Endothelial cell of umbilical vein (primary cell): ENCODE measurements at regions not wholly inside any gene's neighbourhood (a gene's known extent, or its start where the extent isn't known, plus 50 kb on each side); places are given as distances from the start of the nearest gene placed in this dataset.

Experiments used
- BruUV-seq: library from RNA; stranded (reverse); fragments of 400-500 nt; replicated peaks from 2 replicates; lab custom pipeline; 2021; lab: Mats Ljungman, UMichigan
- CTCF ChIA-PET: fragments of 300-600, 350-600 bp; sonication (Branson Sonifier 250); formaldehyde crosslinking; loops from one replicate; lab custom pipeline; 2021; ENCODE audit warnings: antibody characterized with exemption, inconsistent platforms; lab: Charles Lee
- POLR2A ChIA-PET: fragments of 300-600, 350-600 bp; sonication (Branson Sonifier 250); formaldehyde crosslinking; loops from one replicate; lab custom pipeline; 2021; ENCODE audit warnings: antibody characterized with exemption, inconsistent platforms; lab: Charles Lee
- DNase-seq: peaks from one replicate; pipeline ENCODE4 v3.0.0-alpha.2; 2011; ENCODE audit warnings: low read depth, low spot score
- FAIRE-seq: peaks from 2 replicates; lab custom pipeline; 2011; peaks lifted over from hg19 to GRCh38; lab: Jason Lieb, UNC
- H2AFZ ChIP-seq: 2 replicates; pipeline ENCODE4 v1.6.0; 2012; ENCODE audit warnings: low read depth, low read length, control low read depth, inconsistent platforms
- H3K27ac ChIP-seq: 2 replicates; pipeline ENCODE4 v1.5.1; 2011; ENCODE audit warnings: low read depth, mild to moderate bottlenecking, control low read depth, low read length, moderate library complexity; ENCODE audit not compliant: insufficient read depth
- H3K27me3 ChIP-seq, 2 experiments: 2 replicates each; pipeline versions ENCODE4 v1.6.0 to v1.6.1; 2011; ENCODE audit warnings: low read length in 2 of 2, mixed read lengths in 1 of 2; ENCODE audit not compliant: control insufficient read depth in 2 of 2, insufficient read depth in 2 of 2
- H3K36me3 ChIP-seq, 2 experiments: 2 replicates in 1 of 2; 3 replicates in 1 of 2; pipeline ENCODE4 v1.5.1; 2011; ENCODE audit warnings: low read length in 2 of 2, mild to moderate bottlenecking in 1 of 2, moderate library complexity in 1 of 2; ENCODE audit not compliant: control insufficient read depth in 2 of 2, insufficient read depth in 2 of 2; ENCODE audit errors: extremely low read depth in 1 of 2
- H3K4me1 ChIP-seq: 3 replicates; pipeline ENCODE4 v1.5.1; 2011; ENCODE audit warnings: mild to moderate bottlenecking, low read length; ENCODE audit not compliant: control insufficient read depth, insufficient read depth; ENCODE audit errors: extremely low read depth
- H3K4me2 ChIP-seq: 2 replicates; pipeline ENCODE4 v1.6.1; 2011; ENCODE audit warnings: low read length, control low read depth, mixed read lengths; ENCODE audit not compliant: insufficient read depth
- H3K4me3 ChIP-seq, 3 experiments: fragments of 200-600 bp in 1 of 3; sonication (generic), shearing (Covaris generic) in 1 of 3; replicated peaks in 1 of 3; 2 replicates each; pipeline ENCODE4 v1.5.1; 2011 to 2016; ENCODE audit warnings: control low read depth in 3 of 3, low read length in 3 of 3, mild to moderate bottlenecking in 2 of 3, inconsistent platforms in 1 of 3, low read depth in 1 of 3, moderate library complexity in 1 of 3; ENCODE audit not compliant: insufficient read depth in 1 of 3
- H3K79me2 ChIP-seq: 2 replicates; pipeline ENCODE4 v1.6.0; 2012; ENCODE audit warnings: low read length, inconsistent platforms; ENCODE audit not compliant: control insufficient read depth, insufficient read depth
- H3K9ac ChIP-seq: replicated peaks from 2 replicates; pipeline ENCODE3; 2011; ENCODE audit warnings: low read length, control low read depth; ENCODE audit not compliant: insufficient read depth; ENCODE audit errors: extremely low read depth
- H3K9me1 ChIP-seq: replicated peaks from 3 replicates; pipeline ENCODE4 v1.6.0; 2011; ENCODE audit warnings: mild to moderate bottlenecking, low read length; ENCODE audit not compliant: control insufficient read depth, insufficient read depth; ENCODE audit errors: extremely low read depth
- H3K9me3 ChIP-seq: replicated peaks from 2 replicates; pipeline ENCODE4 v1.5.1; 2012; ENCODE audit warnings: low read length, inconsistent platforms; ENCODE audit not compliant: control insufficient read depth, insufficient read depth
- H4K20me1 ChIP-seq: replicated peaks from 2 replicates; pipeline ENCODE3; 2011; ENCODE audit warnings: mild to moderate bottlenecking, low read length; ENCODE audit not compliant: control insufficient read depth, insufficient read depth; ENCODE audit errors: extremely low read depth
- CTCF ChIP-seq, 2 donors: IDR thresholded peaks; 1 replicate in 1 of 2; 2 replicates in 1 of 2; pipeline ENCODE4 v1.5.1; 2011; ENCODE audit warnings: low read length in 2 of 2, mild to moderate bottlenecking in 2 of 2, moderate library complexity in 2 of 2, control low read depth in 1 of 2, inconsistent platforms in 1 of 2, low read depth in 1 of 2; ENCODE audit not compliant: insufficient read depth in 1 of 2; ENCODE audit errors: extremely low read depth in 1 of 2
- EZH2 ChIP-seq: IDR thresholded peaks from 2 replicates; pipeline ENCODE4 v1.6.1; 2012; ENCODE audit warnings: borderline replicate concordance, low read depth, mild to moderate bottlenecking, moderate library complexity, low read length, inconsistent platforms; ENCODE audit not compliant: severe bottlenecking
- FOS ChIP-seq: IDR thresholded peaks from 2 replicates; pipeline ENCODE4 v1.6.1; 2011; ENCODE audit warnings: mild to moderate bottlenecking, low read length, moderate library complexity, borderline replicate concordance; ENCODE audit not compliant: insufficient read depth
- GATA2 ChIP-seq: IDR thresholded peaks from 2 replicates; pipeline ENCODE4 v1.7.0; 2011; ENCODE audit warnings: low read depth, mild to moderate bottlenecking, moderate library complexity, mixed read lengths, low read length; ENCODE audit not compliant: insufficient read length, insufficient read depth
- JUN ChIP-seq: IDR thresholded peaks from 2 replicates; pipeline ENCODE4 v1.6.1; 2011; ENCODE audit warnings: borderline replicate concordance, low read depth; ENCODE audit not compliant: insufficient read length, insufficient read depth
- MYC ChIP-seq: IDR thresholded peaks from one replicate; pipeline ENCODE4 v1.6.1; 2011; ENCODE audit warnings: mild to moderate bottlenecking, low read depth, low read length
- POLR2A ChIP-seq: IDR thresholded peaks from 2 replicates; pipeline ENCODE4 v1.6.1; 2012; ENCODE audit warnings: low read depth, mild to moderate bottlenecking, control low read depth, low read length
- POLR2AphosphoS5 ChIP-seq: IDR thresholded peaks from 2 replicates; pipeline ENCODE4 v1.6.1; 2012; ENCODE audit warnings: low read depth, mild to moderate bottlenecking, control low read depth, low read length, moderate library complexity; ENCODE audit not compliant: insufficient read depth
- dilution Hi-C: fragments of 300-500 bp; cut with MboI; formaldehyde crosslinking; loops from one replicate; pipeline ENCODE4 v1.15.0; 2019; ENCODE audit warnings: low sequenced_read_pairs; ENCODE audit not compliant: extremely low pct_ligation_motif_present
- intact Hi-C: fragments of 100-400 bp; cut with micrococcal nuclease; formaldehyde crosslinking; loops from one replicate; pipeline ENCODE4 v1.10.0; 2022
- TF ChIP-seq, protein P1 (sequence below): IDR thresholded peaks from 2 replicates; pipeline ENCODE4 v1.6.1; 2011; ENCODE audit not compliant: insufficient read depth, insufficient read length

DNA sequence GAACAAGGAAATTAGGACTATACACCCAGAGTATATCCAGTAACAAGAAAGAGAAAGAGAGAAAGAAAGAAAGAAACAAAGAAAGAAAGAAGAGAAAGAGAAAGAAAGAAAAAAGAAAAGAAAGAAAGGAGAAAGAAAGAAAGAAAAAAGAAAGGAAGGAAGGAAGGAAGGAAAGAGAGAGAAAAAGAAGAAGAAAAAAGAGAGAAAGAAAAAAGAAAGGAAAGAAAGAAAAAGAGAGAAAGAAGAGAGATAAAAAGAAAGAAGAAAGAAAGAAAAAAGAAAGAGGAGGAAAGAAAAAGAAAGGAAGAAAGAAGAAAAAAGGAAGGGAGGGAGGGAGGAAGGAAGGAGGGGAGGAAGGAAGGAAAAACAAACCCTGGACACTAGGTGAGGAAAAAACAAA lies 981.8 kb downstream of the TBC1D32 start:
- no peak for DNase-seq
- no peak for TF ChIP-seq FOS
- TF ChIP-seq EZH2 = no peak
- no peak for TF ChIP-seq POLR2AphosphoS5
- no peak for TF ChIP-seq JUN
- TF ChIP-seq GATA2 = no peak
- no peak for TF ChIP-seq POLR2A
- TF ChIP-seq MYC = no peak
- TF ChIP-seq, protein P1, sequence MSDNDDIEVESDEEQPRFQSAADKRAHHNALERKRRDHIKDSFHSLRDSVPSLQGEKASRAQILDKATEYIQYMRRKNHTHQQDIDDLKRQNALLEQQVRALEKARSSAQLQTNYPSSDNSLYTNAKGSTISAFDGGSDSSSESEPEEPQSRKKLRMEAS = no peak
- TF ChIP-seq CTCF (IDR thresholded peaks at IDR 0.05; ENCODE audit: extremely low read depth in 1 of 2, insufficient read depth in 1 of 2, low read depth in 1 of 2, low read length in 2 of 2) = no peak
- dilution Hi-C loops = no loop called here

More for the DNA sequence above, 981.8 kb downstream of the TBC1D32 start:
- no peak overlapping the region for H2AFZ ChIP-seq
- no peak overlapping the region for H3K27ac ChIP-seq
- H3K27me3 ChIP-seq = no peaks in the 10 kb centered on the region
- no peaks in the 10 kb centered on the region for H3K9me1 ChIP-seq
- H3K4me1 ChIP-seq = no peaks in the 10 kb centered on the region
- no peak overlapping the region for H3K4me3 ChIP-seq
- no peaks in the 10 kb centered on the region for H3K79me2 ChIP-seq
- ChIA-PET CTCF (no interaction called here), POLR2A (no interaction called here)
- FAIRE-seq = no peak
- H3K9ac ChIP-seq = no peak overlapping the region
- no peaks in the 10 kb centered on the region for H3K36me3 ChIP-seq
- no peaks in the 10 kb centered on the region for H4K20me1 ChIP-seq
- H3K4me2 ChIP-seq = no peak overlapping the region
- BruUV-seq = no TSS peak
- no peaks in the 10 kb centered on the region for H3K9me3 ChIP-seq
- intact Hi-C loops = no loop called here
